RWPE2 (cell line): ENCODE measurements at regions not wholly inside any gene's neighbourhood (a gene's known extent, or its start where the extent isn't known, plus 50 kb on each side); places are given as distances from the start of the nearest gene placed in this dataset.
"Not testable (repeated sequence)": the region's sequence is repeated elsewhere in the genome, so short reads cannot be mapped to it uniquely, and the experiment has no call there.

Experiments
- ATAC-seq: fragments of 200-7000 bp; cut with Tn5 transposase; 3 replicates; pipeline ENCODE4 v1.9.1; 2021; ENCODE audit warnings: low read depth
- DNase-seq: peaks from one replicate; pipeline ENCODE4 v3.0.0-alpha.2; 2020; ENCODE audit warnings: low spot score
- H3K27ac ChIP-seq: fragments of 450-650 bp; 2 replicates; pipeline ENCODE4 v1.5.1; 2017; ENCODE audit warnings: mild to moderate bottlenecking; ENCODE audit not compliant: poor library complexity, severe bottlenecking
- H3K27me3 ChIP-seq: fragments of 250-450 bp; sonication (Bioruptor Pico); 2 replicates; pipeline ENCODE4 v1.5.1; 2021; ENCODE audit warnings: mild to moderate bottlenecking, moderate library complexity; ENCODE audit not compliant: insufficient read depth, poor library complexity, severe bottlenecking
- H3K36me3 ChIP-seq: fragments of 250-450 bp; sonication (Bioruptor Pico); 2 replicates; pipeline ENCODE4 v1.5.1; 2020; ENCODE audit warnings: low read depth, mild to moderate bottlenecking, moderate library complexity
- H3K4me1 ChIP-seq: fragments of 250-450 bp; sonication (Bioruptor Pico); 2 replicates; pipeline ENCODE4 v1.5.1; 2021; ENCODE audit warnings: mild to moderate bottlenecking, moderate library complexity; ENCODE audit not compliant: insufficient read depth, poor library complexity, severe bottlenecking
- H3K4me3 ChIP-seq: fragments of 250-450 bp; sonication (Bioruptor Pico); 2 replicates; pipeline ENCODE4 v1.5.1; 2021; ENCODE audit warnings: mild to moderate bottlenecking, moderate library complexity; ENCODE audit not compliant: severe bottlenecking
- H3K9me3 ChIP-seq: fragments of 250-450 bp; sonication (Bioruptor Pico); 2 replicates; pipeline ENCODE4 v1.5.1; 2021; ENCODE audit warnings: mild to moderate bottlenecking, moderate library complexity; ENCODE audit not compliant: severe bottlenecking
- CTCF ChIP-seq: fragments of 450-650 bp; IDR thresholded peaks from one replicate; pipeline ENCODE4 v1.5.1; 2017; ENCODE audit warnings: mild to moderate bottlenecking, moderate library complexity; ENCODE audit not compliant: poor library complexity, severe bottlenecking

- not testable (repeated sequence) for ATAC-seq, H3K9me3 ChIP-seq, H3K27ac ChIP-seq, H3K4me1 ChIP-seq, H3K36me3 ChIP-seq, H3K27me3 ChIP-seq, H3K4me3 ChIP-seq, DNase-seq
Measured at GRCh38 chr16:21344361-21344912, 66.3 kb upstream of the CRYM start.

DNA sequence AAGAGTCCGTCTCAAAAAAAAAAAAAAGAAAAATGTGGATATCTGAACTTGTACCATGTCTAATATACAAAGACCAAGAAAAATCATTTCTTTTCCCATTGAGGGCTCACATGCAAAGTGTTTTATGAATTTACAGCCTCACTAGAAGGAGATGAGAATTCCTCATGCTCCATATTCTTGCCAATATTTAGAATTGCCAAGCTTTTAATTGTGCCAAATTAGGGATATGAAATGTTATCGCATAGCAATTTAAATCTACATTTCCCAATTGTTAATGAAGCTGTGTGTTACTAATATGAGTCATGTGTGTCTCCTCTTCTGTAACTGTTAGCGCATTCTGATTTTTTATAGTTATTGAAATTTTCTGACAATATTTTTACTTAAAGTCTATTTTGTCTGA is 63.0 kb upstream of the CRYM start:
- H3K9me3 ChIP-seq, result no peaks in the 10 kb centered on the region
- H3K4me3 ChIP-seq, result no peak overlapping the region
- H3K27me3 ChIP-seq, result no peaks in the 10 kb centered on the region
- TF ChIP-seq CTCF, result no peak
- ATAC-seq (no peak), DNase-seq (no peak)
- no peaks in the 10 kb centered on the region for H3K36me3 ChIP-seq
- no peaks in the 10 kb centered on the region for H3K4me1 ChIP-seq
- H3K27ac ChIP-seq, result no peak overlapping the region

GRCh38 chr16:21339941-21340340 is 61.9 kb upstream of the CRYM start:
- H3K27me3 ChIP-seq, result no peaks in the 10 kb centered on the region
- DNase-seq, result no peak
- no peaks in the 10 kb centered on the region for H3K9me3 ChIP-seq
- no peaks in the 10 kb centered on the region for H3K4me1 ChIP-seq
- TF ChIP-seq CTCF, result no peak
- H3K27ac ChIP-seq, result no peak overlapping the region
- H3K36me3 ChIP-seq, result no peaks in the 10 kb centered on the region
- no peak overlapping the region for H3K4me3 ChIP-seq
- no peak for ATAC-seq

GRCh38 chr16:21339269-21339641 is 61.2 kb upstream of the CRYM start:
- H3K27ac ChIP-seq, result no peak overlapping the region
- no peak for DNase-seq
- no peak overlapping the region for H3K4me3 ChIP-seq
- H3K9me3 ChIP-seq, result no peaks in the 10 kb centered on the region
- H3K4me1 ChIP-seq, result no peaks in the 10 kb centered on the region
- no peaks in the 10 kb centered on the region for H3K27me3 ChIP-seq
- H3K36me3 ChIP-seq, result no peaks in the 10 kb centered on the region
- no peak for TF ChIP-seq CTCF
- no peak for ATAC-seq

- no peak for DNase-seq
- no peak for TF ChIP-seq CTCF
- H3K27ac ChIP-seq, result no peak overlapping the region
- ATAC-seq, result no peak
- H3K9me3 ChIP-seq, result no peaks in the 10 kb centered on the region
- no peaks in the 10 kb centered on the region for H3K4me1 ChIP-seq
- no peaks in the 10 kb centered on the region for H3K36me3 ChIP-seq
- no peak overlapping the region for H3K4me3 ChIP-seq
- no peaks in the 10 kb centered on the region for H3K27me3 ChIP-seq
Measured at GRCh38 chr16:21338537-21339268, 60.6 kb upstream of the CRYM start.
